Endothelial cell of umbilical vein (primary cell): ENCODE measurements at regions not wholly inside any gene's neighbourhood (a gene's known extent, or its start where the extent isn't known, plus 50 kb on each side); places are given as distances from the start of the nearest gene placed in this dataset.

Experiments
- BruUV-seq: library from RNA; stranded (reverse); fragments of 400-500 nt; replicated peaks from 2 replicates; lab custom pipeline; 2021; lab: Mats Ljungman, UMichigan
- CTCF ChIA-PET: fragments of 300-600, 350-600 bp; sonication (Branson Sonifier 250); formaldehyde crosslinking; loops from one replicate; lab custom pipeline; 2021; ENCODE audit warnings: antibody characterized with exemption, inconsistent platforms; lab: Charles Lee
- POLR2A ChIA-PET: fragments of 300-600, 350-600 bp; sonication (Branson Sonifier 250); formaldehyde crosslinking; loops from one replicate; lab custom pipeline; 2021; ENCODE audit warnings: antibody characterized with exemption, inconsistent platforms; lab: Charles Lee
- DNase-seq: peaks from one replicate; pipeline ENCODE4 v3.0.0-alpha.2; 2011; ENCODE audit warnings: low read depth, low spot score
- FAIRE-seq: peaks from 2 replicates; lab custom pipeline; 2011; peaks lifted over from hg19 to GRCh38; lab: Jason Lieb, UNC
- H2AFZ ChIP-seq: 2 replicates; pipeline ENCODE4 v1.6.0; 2012; ENCODE audit warnings: low read depth, low read length, control low read depth, inconsistent platforms
- H3K27ac ChIP-seq: 2 replicates; pipeline ENCODE4 v1.5.1; 2011; ENCODE audit warnings: low read depth, mild to moderate bottlenecking, control low read depth, low read length, moderate library complexity; ENCODE audit not compliant: insufficient read depth
- H3K27me3 ChIP-seq, 2 experiments: 2 replicates each; pipeline versions ENCODE4 v1.6.0 to v1.6.1; 2011; ENCODE audit warnings: low read length in 2 of 2, mixed read lengths in 1 of 2; ENCODE audit not compliant: control insufficient read depth in 2 of 2, insufficient read depth in 2 of 2
- H3K36me3 ChIP-seq, 2 experiments: 2 replicates in 1 of 2; 3 replicates in 1 of 2; pipeline ENCODE4 v1.5.1; 2011; ENCODE audit warnings: low read length in 2 of 2, mild to moderate bottlenecking in 1 of 2, moderate library complexity in 1 of 2; ENCODE audit not compliant: control insufficient read depth in 2 of 2, insufficient read depth in 2 of 2; ENCODE audit errors: extremely low read depth in 1 of 2
- H3K4me1 ChIP-seq: 3 replicates; pipeline ENCODE4 v1.5.1; 2011; ENCODE audit warnings: mild to moderate bottlenecking, low read length; ENCODE audit not compliant: control insufficient read depth, insufficient read depth; ENCODE audit errors: extremely low read depth
- H3K4me2 ChIP-seq: 2 replicates; pipeline ENCODE4 v1.6.1; 2011; ENCODE audit warnings: low read length, control low read depth, mixed read lengths; ENCODE audit not compliant: insufficient read depth
- H3K4me3 ChIP-seq, 3 experiments: fragments of 200-600 bp in 1 of 3; sonication (generic), shearing (Covaris generic) in 1 of 3; replicated peaks in 1 of 3; 2 replicates each; pipeline ENCODE4 v1.5.1; 2011 to 2016; ENCODE audit warnings: control low read depth in 3 of 3, low read length in 3 of 3, mild to moderate bottlenecking in 2 of 3, inconsistent platforms in 1 of 3, low read depth in 1 of 3, moderate library complexity in 1 of 3; ENCODE audit not compliant: insufficient read depth in 1 of 3
- H3K79me2 ChIP-seq: 2 replicates; pipeline ENCODE4 v1.6.0; 2012; ENCODE audit warnings: low read length, inconsistent platforms; ENCODE audit not compliant: control insufficient read depth, insufficient read depth
- H3K9ac ChIP-seq: replicated peaks from 2 replicates; pipeline ENCODE3; 2011; ENCODE audit warnings: low read length, control low read depth; ENCODE audit not compliant: insufficient read depth; ENCODE audit errors: extremely low read depth
- H3K9me1 ChIP-seq: replicated peaks from 3 replicates; pipeline ENCODE4 v1.6.0; 2011; ENCODE audit warnings: mild to moderate bottlenecking, low read length; ENCODE audit not compliant: control insufficient read depth, insufficient read depth; ENCODE audit errors: extremely low read depth
- H3K9me3 ChIP-seq: replicated peaks from 2 replicates; pipeline ENCODE4 v1.5.1; 2012; ENCODE audit warnings: low read length, inconsistent platforms; ENCODE audit not compliant: control insufficient read depth, insufficient read depth
- H4K20me1 ChIP-seq: replicated peaks from 2 replicates; pipeline ENCODE3; 2011; ENCODE audit warnings: mild to moderate bottlenecking, low read length; ENCODE audit not compliant: control insufficient read depth, insufficient read depth; ENCODE audit errors: extremely low read depth
- EZH2 ChIP-seq: IDR thresholded peaks from 2 replicates; pipeline ENCODE4 v1.6.1; 2012; ENCODE audit warnings: borderline replicate concordance, low read depth, mild to moderate bottlenecking, moderate library complexity, low read length, inconsistent platforms; ENCODE audit not compliant: severe bottlenecking
- FOS ChIP-seq: IDR thresholded peaks from 2 replicates; pipeline ENCODE4 v1.6.1; 2011; ENCODE audit warnings: mild to moderate bottlenecking, low read length, moderate library complexity, borderline replicate concordance; ENCODE audit not compliant: insufficient read depth
- GATA2 ChIP-seq: IDR thresholded peaks from 2 replicates; pipeline ENCODE4 v1.7.0; 2011; ENCODE audit warnings: low read depth, mild to moderate bottlenecking, moderate library complexity, mixed read lengths, low read length; ENCODE audit not compliant: insufficient read length, insufficient read depth
- JUN ChIP-seq: IDR thresholded peaks from 2 replicates; pipeline ENCODE4 v1.6.1; 2011; ENCODE audit warnings: borderline replicate concordance, low read depth; ENCODE audit not compliant: insufficient read length, insufficient read depth
- MYC ChIP-seq: IDR thresholded peaks from one replicate; pipeline ENCODE4 v1.6.1; 2011; ENCODE audit warnings: mild to moderate bottlenecking, low read depth, low read length
- POLR2A ChIP-seq: IDR thresholded peaks from 2 replicates; pipeline ENCODE4 v1.6.1; 2012; ENCODE audit warnings: low read depth, mild to moderate bottlenecking, control low read depth, low read length
- POLR2AphosphoS5 ChIP-seq: IDR thresholded peaks from 2 replicates; pipeline ENCODE4 v1.6.1; 2012; ENCODE audit warnings: low read depth, mild to moderate bottlenecking, control low read depth, low read length, moderate library complexity; ENCODE audit not compliant: insufficient read depth
- dilution Hi-C: fragments of 300-500 bp; cut with MboI; formaldehyde crosslinking; loops from one replicate; pipeline ENCODE4 v1.15.0; 2019; ENCODE audit warnings: low sequenced_read_pairs; ENCODE audit not compliant: extremely low pct_ligation_motif_present
- intact Hi-C: fragments of 100-400 bp; cut with micrococcal nuclease; formaldehyde crosslinking; loops from one replicate; pipeline ENCODE4 v1.10.0; 2022
- TF ChIP-seq, protein P1 (sequence below): IDR thresholded peaks from 2 replicates; pipeline ENCODE4 v1.6.1; 2011; ENCODE audit not compliant: insufficient read depth, insufficient read length
- TF ChIP-seq, protein P2 (sequence below), 2 donors: IDR thresholded peaks; 1 replicate in 1 of 2; 2 replicates in 1 of 2; pipeline ENCODE4 v1.5.1; 2011; ENCODE audit warnings: low read length in 2 of 2, mild to moderate bottlenecking in 2 of 2, moderate library complexity in 2 of 2, control low read depth in 1 of 2, inconsistent platforms in 1 of 2, low read depth in 1 of 2; ENCODE audit not compliant: insufficient read depth in 1 of 2; ENCODE audit errors: extremely low read depth in 1 of 2

DNA sequence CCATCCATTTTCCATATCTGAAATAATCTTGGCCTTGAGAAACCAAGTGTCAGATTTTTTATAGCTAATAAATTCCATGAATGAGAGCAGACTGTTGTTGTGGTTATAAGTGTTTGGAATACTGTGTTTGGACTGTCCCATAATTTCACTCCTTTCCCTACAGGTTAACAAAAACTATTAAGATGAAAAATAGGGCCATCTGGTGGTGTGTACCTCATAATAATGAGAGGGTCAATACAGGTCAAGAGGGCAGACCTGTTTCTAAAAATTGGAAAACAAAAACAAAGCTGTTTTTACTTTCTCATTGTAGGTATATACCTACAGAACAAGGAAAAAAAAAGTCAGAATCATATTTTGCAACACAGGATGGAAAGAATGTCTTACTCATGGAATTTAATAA, 553.8 kb upstream of the SGO1 start:
- Histone ChIP-seq H3K9me1 (no peaks in the 10 kb centered on the region), H3K9ac (no peak overlapping the region), H3K4me2 (no peak overlapping the region), H3K4me1 (no peaks in the 10 kb centered on the region), H3K4me3 (no peak overlapping the region), H3K79me2 (no peaks in the 10 kb centered on the region), H4K20me1 (no peaks in the 10 kb centered on the region), H2AFZ (no peak overlapping the region), H3K36me3 (no peaks in the 10 kb centered on the region), H3K27me3 (no peaks in the 10 kb centered on the region), H3K27ac (no peak overlapping the region), H3K9me3 (no peaks in the 10 kb centered on the region)
- POLR2A ChIA-PET = no interaction called here
- no TSS peak for BruUV-seq
- dilution Hi-C loops (no loop called here), intact Hi-C loops (loop anchor here (2.0 to 5.0 kb wide), 3 partner anchors 228 to 513 kb away; no protein-coding TSS in a partner anchor)
- TF ChIP-seq JUN (no peak), EZH2 (no peak), FOS (no peak), GATA2 (no peak), POLR2A (no peak), POLR2AphosphoS5 (no peak), MYC (no peak)
- TF ChIP-seq, protein P1, sequence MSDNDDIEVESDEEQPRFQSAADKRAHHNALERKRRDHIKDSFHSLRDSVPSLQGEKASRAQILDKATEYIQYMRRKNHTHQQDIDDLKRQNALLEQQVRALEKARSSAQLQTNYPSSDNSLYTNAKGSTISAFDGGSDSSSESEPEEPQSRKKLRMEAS = no peak
- TF ChIP-seq, protein P2, sequence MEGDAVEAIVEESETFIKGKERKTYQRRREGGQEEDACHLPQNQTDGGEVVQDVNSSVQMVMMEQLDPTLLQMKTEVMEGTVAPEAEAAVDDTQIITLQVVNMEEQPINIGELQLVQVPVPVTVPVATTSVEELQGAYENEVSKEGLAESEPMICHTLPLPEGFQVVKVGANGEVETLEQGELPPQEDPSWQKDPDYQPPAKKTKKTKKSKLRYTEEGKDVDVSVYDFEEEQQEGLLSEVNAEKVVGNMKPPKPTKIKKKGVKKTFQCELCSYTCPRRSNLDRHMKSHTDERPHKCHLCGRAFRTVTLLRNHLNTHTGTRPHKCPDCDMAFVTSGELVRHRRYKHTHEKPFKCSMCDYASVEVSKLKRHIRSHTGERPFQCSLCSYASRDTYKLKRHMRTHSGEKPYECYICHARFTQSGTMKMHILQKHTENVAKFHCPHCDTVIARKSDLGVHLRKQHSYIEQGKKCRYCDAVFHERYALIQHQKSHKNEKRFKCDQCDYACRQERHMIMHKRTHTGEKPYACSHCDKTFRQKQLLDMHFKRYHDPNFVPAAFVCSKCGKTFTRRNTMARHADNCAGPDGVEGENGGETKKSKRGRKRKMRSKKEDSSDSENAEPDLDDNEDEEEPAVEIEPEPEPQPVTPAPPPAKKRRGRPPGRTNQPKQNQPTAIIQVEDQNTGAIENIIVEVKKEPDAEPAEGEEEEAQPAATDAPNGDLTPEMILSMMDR (IDR thresholded peaks at IDR 0.05; ENCODE audit: extremely low read depth in 1 of 2, insufficient read depth in 1 of 2, low read depth in 1 of 2, low read length in 2 of 2) = no peak
- FAIRE-seq = no peak
- peak; percentile 1 for DNase-seq
- CTCF ChIA-PET = interaction anchor here (0.7 to 0.8 kb wide), 2 partner anchors 228 to 398 kb away, joined by 3 read pairs; no protein-coding TSS in a partner anchor
